NCI-H524 treated with DMSO at 0.1 percent for 48 hours (cell line): ENCODE measurements at regions not wholly inside any gene's neighbourhood (a gene's known extent, or its start where the extent isn't known, plus 50 kb on each side); places are given as distances from the start of the nearest gene placed in this dataset.

ENCODE experiments used
- DNase-seq: peaks from one replicate; lab custom pipeline; 2025; lab: John Stamatoyannopoulos, UW

DNA sequence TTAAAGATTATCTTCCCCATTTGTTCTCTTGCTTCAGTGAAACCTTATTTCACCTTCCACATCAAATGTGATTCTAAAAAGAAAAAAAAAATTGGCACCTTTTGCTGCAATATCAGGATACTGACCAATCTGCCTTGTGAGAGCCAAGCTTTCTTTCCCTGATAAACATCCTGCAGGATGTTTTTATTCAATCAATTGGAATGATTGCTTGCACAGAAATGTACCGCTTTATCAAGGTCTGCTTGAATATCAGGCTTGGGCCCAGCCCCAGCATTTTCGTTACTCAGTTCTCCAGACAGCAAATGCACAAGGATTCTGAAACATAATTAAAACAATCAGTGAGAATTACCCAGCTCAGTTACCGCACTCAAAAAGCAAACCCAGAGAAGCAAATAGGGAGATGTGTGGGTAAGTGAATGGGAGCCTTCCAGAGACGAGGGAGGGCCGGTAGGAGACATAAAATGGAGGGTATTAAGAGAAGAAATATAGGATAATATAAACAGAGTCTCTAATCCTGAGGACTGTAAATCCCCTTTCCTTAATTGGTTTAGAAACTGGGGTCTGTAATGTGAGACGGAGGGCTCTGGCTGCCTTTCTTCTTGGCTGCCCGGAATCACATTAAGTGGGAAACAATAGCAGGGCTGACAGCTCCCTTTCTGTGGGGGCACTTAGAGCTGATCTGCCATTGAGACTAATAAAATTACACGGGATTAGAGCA lies 291.8 kb downstream of the ICOS start:
- peak; percentile 88 for DNase-seq

DNA sequence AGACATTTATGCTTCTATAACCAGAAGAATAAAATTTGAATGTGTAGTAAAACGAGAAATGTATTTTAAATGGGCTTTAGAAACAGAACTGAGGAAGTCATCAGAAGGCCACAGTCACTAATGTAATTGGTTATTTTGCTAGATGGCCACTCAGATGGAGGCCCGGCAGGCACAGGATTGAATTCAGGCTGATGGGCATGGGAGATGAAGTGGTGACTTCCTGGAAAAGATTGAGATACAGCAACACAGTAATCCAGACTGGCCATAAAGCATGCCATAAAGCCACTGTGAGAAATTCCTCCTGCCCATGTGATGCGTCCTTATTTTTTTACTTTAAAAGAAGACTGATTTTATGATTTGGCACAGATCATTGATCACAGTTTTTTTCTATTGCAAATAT lies 297.7 kb downstream of the ICOS start:
- DNase-seq: no peak

- no peak for DNase-seq
Measured at GRCh38 chr2:204234879-204235278, 298.3 kb downstream of the ICOS start.

GRCh38 chr2:204237416-204237815 lies 300.9 kb downstream of the ICOS start:
- no peak for DNase-seq

GRCh38 chr2:204239411-204240165 lies 303.0 kb downstream of the ICOS start:
- no peak for DNase-seq

DNA sequence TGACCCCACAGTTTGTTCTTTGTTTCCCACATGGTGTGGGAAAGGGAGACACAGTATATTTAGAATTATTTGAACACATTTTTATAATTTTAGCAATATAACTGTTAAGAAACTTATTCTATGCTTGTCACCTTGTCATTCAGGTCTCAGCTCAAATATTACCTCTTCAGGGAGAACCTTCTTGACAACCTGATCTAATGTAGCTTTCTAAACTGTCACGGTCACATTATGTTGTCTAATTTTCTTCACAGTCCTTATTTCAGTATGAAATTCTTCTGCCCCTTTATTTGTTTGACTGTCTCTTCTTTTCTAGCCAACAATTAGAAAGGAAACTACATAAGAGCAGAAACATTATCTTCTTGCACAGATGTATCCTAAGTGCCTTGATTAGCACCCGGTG lies 304.3 kb upstream of the PARD3B start:
- no peak for DNase-seq

DNA sequence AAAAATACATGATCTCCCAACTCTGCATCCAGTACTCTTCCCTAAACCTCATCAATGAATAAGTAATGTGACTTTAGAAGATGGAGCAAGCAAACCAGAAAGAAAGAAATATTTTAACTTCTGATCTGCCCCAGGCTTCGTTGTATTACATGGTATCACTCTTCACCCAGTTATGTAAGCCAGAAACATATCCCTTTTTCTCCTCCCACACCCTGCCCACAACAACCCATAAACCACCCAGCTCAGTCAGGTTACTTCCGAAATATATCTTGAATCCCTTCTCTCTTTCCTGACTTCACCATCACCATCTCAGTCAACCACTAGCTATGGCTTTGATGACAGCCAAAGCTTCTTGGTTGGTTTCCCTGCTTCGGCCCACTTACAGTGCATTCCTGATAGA lies 295.8 kb upstream of the PARD3B start:
- no peak for DNase-seq

DNA sequence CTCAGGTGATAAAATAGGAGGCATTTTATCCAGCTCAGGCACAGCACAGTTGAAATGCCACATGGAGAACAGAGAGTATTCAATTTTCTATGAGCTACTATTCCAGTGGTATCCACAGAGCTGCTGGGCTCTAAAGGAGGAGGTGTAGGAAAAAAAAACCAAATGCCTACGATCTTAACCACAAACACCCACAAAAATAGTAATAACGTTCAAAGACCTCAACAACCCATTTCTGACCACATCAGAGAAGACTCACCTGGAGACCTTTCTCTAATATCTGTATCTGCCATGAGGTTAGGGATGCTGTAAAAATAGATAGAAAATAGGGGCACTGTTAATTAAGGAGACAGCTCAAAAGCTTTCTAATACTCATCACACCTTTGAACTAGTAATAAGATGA lies 294.6 kb upstream of the PARD3B start:
- no peak for DNase-seq

DNA sequence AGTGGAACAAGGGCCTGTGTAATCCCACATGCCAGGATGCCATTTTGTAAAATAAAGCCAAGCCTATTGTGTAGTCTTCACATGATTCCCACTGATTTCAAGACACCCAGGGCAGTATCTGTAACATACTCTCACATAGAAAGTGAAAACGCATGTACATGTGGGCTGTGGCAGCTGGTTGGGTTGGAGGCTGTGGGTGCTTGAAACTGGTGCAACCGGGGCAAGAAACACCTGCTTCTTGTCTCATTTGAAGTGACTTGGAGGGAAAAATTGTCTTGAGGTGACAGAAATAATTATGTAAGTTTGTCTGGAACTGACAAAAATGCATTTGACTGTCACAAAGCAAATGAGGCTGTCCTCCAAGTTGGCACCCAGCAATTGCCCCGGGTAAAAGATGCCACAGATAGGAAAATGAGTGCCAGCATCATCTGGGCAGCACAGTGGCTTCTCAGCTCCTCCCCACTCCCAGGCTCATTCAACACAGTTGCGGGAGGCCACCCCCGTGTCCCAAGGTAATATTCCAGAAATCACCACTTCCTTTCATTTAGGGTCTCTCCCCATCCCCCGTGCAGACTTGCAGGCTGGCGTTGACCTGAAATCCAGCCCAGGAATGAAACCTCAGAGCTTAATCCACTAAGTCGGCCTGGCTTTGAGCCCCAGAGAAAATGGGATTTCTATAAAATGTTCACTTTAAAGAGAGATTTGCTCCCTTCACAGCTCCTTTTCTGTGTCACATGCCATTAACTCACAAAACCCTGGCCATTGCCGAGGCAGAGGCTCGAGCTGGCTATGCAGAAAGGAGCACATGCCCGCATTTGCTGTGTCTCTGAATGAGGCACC lies 293.9 kb upstream of the PARD3B start:
- DNase-seq: no peak

DNA sequence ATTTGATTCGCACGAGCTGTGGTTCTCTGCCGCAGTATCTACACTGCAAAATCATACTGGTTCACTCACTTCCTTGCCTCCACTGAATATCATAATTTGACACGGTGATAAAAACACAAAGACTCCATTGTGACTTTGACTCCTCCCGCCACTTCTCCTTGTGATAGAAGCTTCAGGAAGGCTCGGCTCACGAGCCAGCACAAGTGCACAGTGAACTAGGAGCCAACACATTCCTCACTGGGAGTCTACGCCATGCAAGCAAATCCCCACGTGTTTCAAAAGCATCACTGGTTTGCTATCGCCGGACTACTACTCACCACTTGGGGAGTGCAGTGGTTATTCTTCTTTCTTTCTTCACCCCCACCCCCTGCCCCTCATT lies 293.3 kb upstream of the PARD3B start:
- DNase-seq: no peak

DNA sequence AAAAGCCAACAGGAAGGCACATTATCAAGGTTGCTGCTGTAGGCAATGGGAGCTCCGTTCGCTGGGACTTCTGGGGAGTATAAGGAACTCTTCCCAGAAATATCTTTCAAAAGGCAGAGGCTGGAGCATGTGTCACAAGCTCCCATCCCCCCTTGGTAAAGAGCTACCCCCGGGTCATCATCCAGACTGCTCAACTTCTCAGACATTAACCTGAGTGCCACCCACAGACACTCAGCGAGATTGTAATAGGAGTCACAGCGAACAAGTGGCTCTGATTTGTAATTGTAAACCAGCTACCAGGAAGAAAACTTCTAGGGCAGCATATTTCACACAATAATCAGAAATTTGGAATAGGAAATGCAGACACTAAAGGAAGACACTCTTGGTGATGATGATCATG lies 290.2 kb upstream of the PARD3B start:
- no peak for DNase-seq

- DNase-seq: no peak
Measured at GRCh38 chr2:204255526-204255925, 289.7 kb upstream of the PARD3B start.

GRCh38 chr2:204257781-204258180 lies 287.5 kb upstream of the PARD3B start:
- no peak for DNase-seq

DNA sequence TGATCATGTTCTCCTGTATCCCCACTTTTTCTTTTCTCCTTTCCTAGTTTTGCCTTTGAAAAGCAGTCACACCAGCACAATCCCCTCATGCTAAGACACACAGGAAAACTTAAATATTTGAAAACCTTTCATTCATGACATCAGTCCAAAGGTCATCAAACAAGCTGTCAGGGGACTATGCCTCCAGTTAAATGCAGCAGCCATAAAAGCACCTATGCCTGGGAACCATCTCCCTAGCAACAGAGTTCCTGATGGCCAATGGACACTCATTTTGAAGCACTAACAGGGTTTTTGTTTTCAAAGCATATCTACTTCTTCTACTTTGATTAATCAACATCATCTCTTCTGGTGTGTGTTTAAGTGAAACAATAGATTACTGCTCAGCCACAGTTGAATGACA lies 286.4 kb upstream of the PARD3B start:
- no peak for DNase-seq

- DNase-seq: peak; percentile 31
Measured at GRCh38 chr2:204260162-204260877, 285.0 kb upstream of the PARD3B start.

- no peak for DNase-seq
Measured at GRCh38 chr2:204260901-204261300, 284.4 kb upstream of the PARD3B start.

- no peak for DNase-seq
Measured at GRCh38 chr2:204261846-204262245, 283.4 kb upstream of the PARD3B start.

GRCh38 chr2:204264085-204264553 lies 281.2 kb upstream of the PARD3B start:
- no peak for DNase-seq

- peak; percentile 71 for DNase-seq
Measured at GRCh38 chr2:204264621-204265140, 280.6 kb upstream of the PARD3B start.

DNA sequence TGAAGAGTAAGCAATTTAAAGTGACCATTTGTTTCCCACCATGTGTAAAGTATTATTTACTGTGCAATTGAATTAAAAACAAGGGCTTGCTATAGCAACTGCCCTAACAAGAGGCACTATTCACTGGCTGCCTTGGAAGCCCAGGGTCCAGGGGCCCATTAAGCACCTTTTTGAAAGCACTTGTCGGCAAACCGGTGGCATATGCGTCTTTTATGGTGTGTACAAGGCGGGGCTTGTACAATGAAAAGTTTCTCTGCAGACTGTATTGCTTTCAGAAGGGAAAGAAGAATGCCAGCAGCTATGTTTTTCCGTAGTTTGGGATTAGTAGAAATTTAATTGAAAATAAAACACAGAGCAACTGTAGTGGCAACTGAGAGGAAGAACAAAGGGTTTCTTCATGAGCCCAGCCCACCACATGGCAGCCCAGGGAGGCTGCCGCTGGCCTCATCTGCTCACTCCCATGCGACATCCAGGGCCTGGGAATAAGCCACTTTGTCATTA lies 279.5 kb upstream of the PARD3B start:
- peak; percentile 45 for DNase-seq

GRCh38 chr2:204268458-204268857 lies 276.8 kb upstream of the PARD3B start:
- DNase-seq: no peak

DNA sequence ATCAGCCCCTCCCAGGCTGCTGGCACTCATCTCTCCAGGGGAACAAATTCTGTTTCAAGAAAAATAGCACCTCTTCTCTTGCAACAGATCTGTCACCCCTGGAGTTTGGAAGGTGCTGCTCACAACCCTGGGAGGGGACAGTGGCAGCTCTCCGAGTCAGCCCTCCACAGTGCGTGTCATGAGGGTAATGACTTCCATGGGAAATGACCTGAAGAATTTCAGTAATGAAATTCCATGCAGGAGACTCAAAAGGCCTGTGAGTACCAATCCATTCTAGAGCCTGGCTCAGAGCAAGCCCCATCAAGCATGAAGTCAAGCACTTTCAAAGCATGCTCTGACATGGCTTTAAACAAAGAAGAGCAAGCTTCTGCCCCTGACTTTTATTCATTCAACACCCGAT lies 276.3 kb upstream of the PARD3B start:
- DNase-seq: no peak
